ENCODE measurements at regions not wholly inside any gene's neighbourhood (a gene's known extent, or its start where the extent isn't known, plus 50 kb on each side); places are given as distances from the start of the nearest gene placed in this dataset.
"Not testable (repeated sequence)": the region's sequence is repeated elsewhere in the genome, so short reads cannot be mapped to it uniquely, and the experiment has no call there.

DNA sequence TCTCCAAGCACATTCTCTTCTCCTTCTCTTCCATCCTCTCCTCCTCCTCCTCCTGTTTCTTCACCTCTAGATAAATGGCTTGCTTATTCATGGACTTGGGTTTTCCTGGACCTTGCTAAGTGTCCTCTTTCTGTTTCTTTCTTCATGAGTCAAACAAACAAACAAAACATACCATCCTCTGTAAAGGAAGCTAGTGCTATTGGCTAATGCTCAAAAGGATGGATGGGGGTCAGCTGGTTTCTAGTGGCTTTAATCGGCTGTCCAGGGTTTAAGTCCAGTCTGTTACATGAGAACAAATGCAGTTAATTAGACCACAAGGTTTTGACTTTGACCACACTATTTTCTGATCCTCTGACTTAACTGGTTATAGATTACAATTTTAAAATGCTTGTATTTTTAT, 83.8 kb upstream of the TSPAN2 start:
- peaks cover 2% of the 10 kb centered on the region for H3K9me3 Mint-ChIP-seq
- no peak overlapping the region for H3K27ac Mint-ChIP-seq
- no peaks in the 10 kb centered on the region for H3K36me3 Mint-ChIP-seq
- H3K4me3 Mint-ChIP-seq: no peak overlapping the region
- no peak for ATAC-seq
- H3K4me1 Mint-ChIP-seq: no peaks in the 10 kb centered on the region
- DNase-seq (ENCODE audit: low spot score in 2 of 2): no peak

DNA sequence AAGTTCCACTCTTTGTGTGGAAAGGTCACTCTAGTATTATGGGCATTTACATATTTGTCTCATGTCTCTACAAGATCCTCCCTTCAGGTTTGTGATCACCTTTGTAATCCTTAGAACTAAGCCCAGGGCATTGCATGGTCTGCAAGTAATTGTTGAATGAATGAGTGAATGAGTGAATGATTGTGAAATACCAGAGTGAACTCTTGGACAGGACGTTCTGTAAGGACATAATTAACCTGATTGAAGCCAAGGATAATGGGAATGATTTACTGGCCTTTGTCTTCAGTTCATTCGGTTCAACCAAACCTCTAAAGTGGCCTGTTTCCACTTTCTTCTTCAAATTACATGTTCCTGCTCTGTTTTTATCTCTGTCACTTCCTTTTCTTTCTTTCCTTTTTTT, 83.0 kb upstream of the TSPAN2 start:
- ATAC-seq: no peak
- peaks cover 2% of the 10 kb centered on the region for H3K9me3 Mint-ChIP-seq
- no peak overlapping the region for H3K4me3 Mint-ChIP-seq
- no peak for DNase-seq (ENCODE audit: low spot score in 2 of 2)
- H3K27ac Mint-ChIP-seq: no peak overlapping the region
- H3K36me3 Mint-ChIP-seq: no peaks in the 10 kb centered on the region
- no peaks in the 10 kb centered on the region for H3K4me1 Mint-ChIP-seq

DNA sequence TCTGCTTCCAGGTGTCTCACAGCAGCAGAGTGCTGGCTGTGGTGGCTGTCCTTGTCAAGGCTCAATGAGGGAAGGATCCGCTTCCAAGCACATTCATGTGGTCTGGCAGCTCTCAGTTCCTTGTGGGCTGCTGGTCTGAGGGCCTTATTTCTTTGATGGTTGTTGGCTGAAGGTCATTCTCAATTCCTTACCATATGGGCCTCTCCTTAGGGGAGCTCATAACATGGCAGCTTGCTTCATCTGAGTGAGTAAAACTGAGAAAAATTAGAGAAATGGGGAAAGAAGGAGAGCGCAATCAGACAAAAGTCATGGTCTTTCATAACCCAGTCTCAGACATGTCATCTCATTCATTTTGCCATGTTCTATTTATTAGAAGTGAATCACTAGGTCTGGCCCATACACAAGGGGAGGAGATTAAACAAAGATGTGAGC, 81.7 kb upstream of the TSPAN2 start:
- Mint-ChIP-seq H3K4me3 (no peak overlapping the region), H3K9me3 (peaks cover 2% of the 10 kb centered on the region), H3K27ac (no peak overlapping the region), H3K36me3 (no peaks in the 10 kb centered on the region), H3K4me1 (no peaks in the 10 kb centered on the region)
- no peak for DNase-seq (ENCODE audit: low spot score in 2 of 2)
- no peak for ATAC-seq

DNA sequence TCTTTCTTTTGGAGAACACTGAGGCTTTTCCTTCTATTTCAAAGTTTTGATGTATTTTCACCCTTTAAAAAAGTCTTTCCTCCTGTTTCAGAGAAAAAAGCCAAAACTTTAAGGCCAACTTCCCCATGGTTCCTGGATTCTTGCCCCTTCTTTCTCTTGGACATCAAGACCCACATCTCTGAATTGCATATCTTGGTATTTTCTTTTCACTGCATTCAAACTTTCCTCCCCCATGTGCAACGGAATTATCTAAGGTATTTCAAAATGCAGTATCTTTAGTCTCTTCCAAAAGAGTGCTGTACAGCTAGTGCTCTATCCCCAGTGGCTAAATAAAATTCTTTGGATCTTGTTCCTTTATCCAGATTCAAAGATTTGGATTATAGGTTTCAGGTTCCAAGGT, 81.1 kb upstream of the TSPAN2 start:
- peaks cover 2% of the 10 kb centered on the region for H3K9me3 Mint-ChIP-seq
- no peak for ATAC-seq
- no peak overlapping the region for H3K27ac Mint-ChIP-seq
- no peaks in the 10 kb centered on the region for H3K4me1 Mint-ChIP-seq
- no peak overlapping the region for H3K4me3 Mint-ChIP-seq
- H3K36me3 Mint-ChIP-seq: no peaks in the 10 kb centered on the region
- DNase-seq (ENCODE audit: low spot score in 2 of 2): no peak

DNA sequence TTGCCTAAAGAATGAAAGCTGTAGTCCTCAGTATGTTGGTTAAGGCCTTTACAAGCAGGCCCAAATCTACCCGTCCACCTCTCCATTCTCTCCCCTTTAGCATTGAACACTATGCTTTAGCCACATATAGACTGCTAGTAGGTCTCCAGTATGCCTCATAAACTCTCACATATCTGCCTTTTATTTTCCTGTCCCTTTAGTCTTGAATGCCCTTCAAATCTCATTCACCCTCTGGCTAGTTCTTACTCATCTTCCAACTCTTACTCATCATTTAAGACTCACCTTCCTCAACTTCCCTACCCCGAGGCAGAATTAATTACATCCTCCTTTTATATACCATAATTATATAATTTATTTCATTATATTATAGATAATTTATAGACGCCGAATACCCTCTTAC, 78.7 kb upstream of the TSPAN2 start:
- Mint-ChIP-seq H3K27ac (no peak overlapping the region), H3K4me3 (no peak overlapping the region), H3K4me1 (peaks cover 6% of the 10 kb centered on the region), H3K9me3 (no peaks in the 10 kb centered on the region), H3K36me3 (no peaks in the 10 kb centered on the region)
- DNase-seq (ENCODE audit: low spot score in 2 of 2): no peak
- no peak for ATAC-seq

DNA sequence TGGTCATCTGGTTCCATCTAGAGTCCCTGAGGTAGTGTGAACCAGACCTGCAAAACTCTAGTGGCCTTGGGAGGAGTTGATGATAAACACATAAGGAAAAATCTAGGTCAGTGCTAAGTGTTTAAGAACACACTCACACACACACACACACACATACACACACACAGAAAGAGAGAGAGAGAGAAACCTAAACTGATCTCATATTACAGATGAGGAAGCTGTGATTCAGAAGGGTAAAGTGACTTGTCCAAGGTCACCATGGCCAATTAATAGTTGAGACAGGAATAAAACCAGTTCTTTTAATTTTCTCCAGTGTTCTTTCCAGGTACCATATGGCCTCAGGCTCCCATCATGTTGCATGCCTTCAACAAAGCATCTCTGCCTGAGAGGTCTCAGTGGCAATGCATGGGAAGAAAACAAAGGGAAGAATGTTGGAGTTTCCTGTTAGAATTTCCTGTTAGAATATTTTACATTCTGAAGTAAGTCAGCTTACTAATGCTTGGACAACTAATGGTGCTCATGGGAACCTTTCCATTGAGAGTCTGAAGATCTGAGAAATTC, 77.3 kb upstream of the TSPAN2 start:
- H3K4me1 Mint-ChIP-seq: peaks cover 6% of the 10 kb centered on the region
- DNase-seq (ENCODE audit: low spot score in 2 of 2) (no peak), ATAC-seq (no peak)
- no peaks in the 10 kb centered on the region for H3K36me3 Mint-ChIP-seq
- H3K4me3 Mint-ChIP-seq: no peak overlapping the region
- no peaks in the 10 kb centered on the region for H3K9me3 Mint-ChIP-seq
- H3K27ac Mint-ChIP-seq: no peak overlapping the region

DNA sequence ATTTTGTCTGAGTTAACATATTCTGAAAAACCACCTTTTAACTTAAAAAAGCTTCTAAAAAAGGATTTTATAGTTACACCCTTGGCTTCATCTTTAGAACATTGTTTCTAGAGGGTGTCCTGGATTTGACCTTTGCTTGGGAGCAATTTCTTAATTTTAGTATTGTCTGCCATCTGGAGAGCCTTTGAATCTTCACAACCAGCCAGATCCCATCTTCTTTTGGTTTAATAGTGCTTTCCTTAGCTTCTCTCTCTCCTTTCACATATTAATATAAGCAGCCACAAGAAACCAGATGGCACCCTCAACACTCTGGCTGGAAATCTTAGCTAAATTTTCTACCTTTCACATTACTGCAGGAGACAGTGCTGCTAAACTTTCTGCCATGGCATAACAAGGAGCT, 76.5 kb upstream of the TSPAN2 start:
- DNase-seq (ENCODE audit: low spot score in 2 of 2): no peak

DNA sequence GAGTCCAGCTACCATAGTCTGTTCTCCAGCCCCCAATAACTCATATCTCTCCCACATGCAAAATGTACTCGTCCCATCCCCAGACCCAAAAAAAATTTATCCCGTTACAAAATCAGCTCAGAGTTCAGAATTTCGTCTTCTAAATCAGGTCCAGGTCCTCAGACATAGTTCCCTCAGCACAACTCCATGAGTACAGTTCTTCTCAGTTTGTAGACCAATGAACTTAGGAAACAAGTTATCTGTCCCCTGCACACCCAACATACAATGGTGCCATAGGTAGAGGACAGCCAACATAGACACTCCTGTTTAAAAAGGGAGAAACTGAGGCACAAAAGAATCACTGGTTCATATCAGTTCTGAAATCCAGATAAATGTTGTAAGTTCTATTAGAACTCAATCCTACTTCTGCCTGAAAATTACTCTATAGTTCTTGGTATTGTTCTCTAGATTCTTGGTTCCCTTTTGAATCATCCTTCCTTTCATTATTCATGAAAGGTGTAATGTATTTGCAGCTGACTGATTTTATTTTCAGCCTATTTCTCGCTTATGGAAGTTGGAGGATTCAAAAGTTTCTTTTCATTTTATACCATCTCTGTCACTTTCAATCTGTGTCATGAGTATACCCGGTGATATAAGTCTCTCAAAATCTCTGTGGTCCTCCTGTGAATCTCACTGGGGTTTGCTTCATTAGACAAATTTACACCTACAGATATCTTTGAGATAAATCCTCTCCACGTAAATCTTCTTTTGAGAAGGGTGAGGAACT, 75.8 kb upstream of the TSPAN2 start:
- Mint-ChIP-seq H3K36me3 (no peaks in the 10 kb centered on the region), H3K4me3 (no peak overlapping the region), H3K27ac (no peak overlapping the region), H3K4me1 (peaks cover 6% of the 10 kb centered on the region), H3K9me3 (no peaks in the 10 kb centered on the region)
- no peak for DNase-seq (ENCODE audit: low spot score in 2 of 2)
- ATAC-seq: peak; percentile 75

More for the DNA sequence above, 76.5 kb upstream of the TSPAN2 start:
- Mint-ChIP-seq H3K4me1 (peaks cover 6% of the 10 kb centered on the region), H3K27ac (no peak overlapping the region), H3K36me3 (no peaks in the 10 kb centered on the region), H3K4me3 (no peak overlapping the region), H3K9me3 (no peaks in the 10 kb centered on the region)
- ATAC-seq: no peak

DNA sequence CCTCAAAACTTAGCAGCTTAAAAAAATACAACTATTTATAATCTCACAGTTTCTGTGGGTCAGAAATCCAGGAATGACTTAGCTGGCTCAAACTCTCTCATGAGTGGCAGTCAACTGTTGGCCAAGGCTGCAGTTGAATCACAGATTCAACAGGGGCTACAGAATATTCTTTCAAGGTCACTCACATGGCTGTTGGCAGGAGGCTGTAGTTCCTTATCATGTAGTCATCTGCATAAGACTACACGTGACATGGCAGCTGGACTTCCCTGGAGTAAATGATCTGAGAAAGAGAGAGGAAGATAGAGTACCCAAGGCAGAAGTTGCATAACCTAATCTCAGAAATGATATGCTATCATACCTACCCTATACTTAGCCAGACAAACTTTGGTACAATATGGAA, 75.2 kb upstream of the TSPAN2 start:
- Mint-ChIP-seq H3K4me1 (peaks cover 6% of the 10 kb centered on the region), H3K9me3 (no peaks in the 10 kb centered on the region), H3K36me3 (no peaks in the 10 kb centered on the region), H3K4me3 (no peak overlapping the region), H3K27ac (no peak overlapping the region)
- DNase-seq (ENCODE audit: low spot score in 2 of 2) (no peak), ATAC-seq (no peak)

DNA sequence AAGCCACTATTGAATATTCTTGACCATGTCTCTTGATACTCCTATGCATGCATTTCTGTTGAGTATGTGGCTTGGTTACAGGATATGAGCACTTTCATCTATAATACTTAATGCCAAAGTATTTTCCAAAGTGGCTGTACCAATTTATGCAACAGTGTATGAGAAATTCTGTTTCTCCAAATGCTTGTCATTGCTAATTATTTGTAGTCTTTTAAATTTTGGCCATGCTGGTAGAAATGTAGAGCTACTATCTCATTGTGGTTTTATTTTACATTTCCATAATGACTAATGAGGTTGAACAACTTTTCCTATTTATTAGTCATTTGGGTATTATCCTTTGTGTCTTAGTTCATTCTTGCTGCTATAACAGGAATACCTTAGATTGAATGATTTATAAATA, 71.4 kb upstream of the TSPAN2 start:
- H3K4me1 Mint-ChIP-seq: peaks cover 6% of the 10 kb centered on the region
- no peaks in the 10 kb centered on the region for H3K36me3 Mint-ChIP-seq

DNA sequence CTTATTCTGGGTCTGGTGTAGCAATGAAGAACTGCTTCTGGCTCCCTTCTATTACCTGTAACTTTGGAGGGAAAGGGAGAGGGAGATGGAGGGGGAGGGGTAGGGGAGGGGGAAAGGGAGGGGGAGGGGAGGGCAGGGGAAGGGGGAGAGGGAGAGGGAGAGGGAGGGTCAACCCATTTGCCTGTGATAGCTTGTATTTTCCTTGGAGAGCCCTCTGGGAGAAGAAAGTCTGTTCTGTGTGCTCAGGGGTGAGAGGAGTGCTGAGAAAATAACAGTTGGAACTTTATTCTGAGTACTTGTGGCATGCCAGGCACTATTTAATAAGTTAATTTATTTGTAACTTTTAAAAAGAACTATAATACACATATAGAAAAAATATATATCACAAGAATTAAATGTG, 70.7 kb upstream of the TSPAN2 start:
- DNase-seq (ENCODE audit: low spot score in 2 of 2) (no peak), ATAC-seq (no peak)
- no peak overlapping the region for H3K4me3 Mint-ChIP-seq
- no peaks in the 10 kb centered on the region for H3K36me3 Mint-ChIP-seq
- H3K9me3 Mint-ChIP-seq: no peaks in the 10 kb centered on the region
- peaks cover 2% of the 10 kb centered on the region for H3K4me1 Mint-ChIP-seq
- no peak overlapping the region for H3K27ac Mint-ChIP-seq

More for the DNA sequence above, 71.4 kb upstream of the TSPAN2 start:
- Mint-ChIP-seq H3K27ac (no peak overlapping the region), H3K9me3 (no peaks in the 10 kb centered on the region), H3K4me3 (no peak overlapping the region)
- DNase-seq (ENCODE audit: low spot score in 2 of 2): no peak
- no peak for ATAC-seq

DNA sequence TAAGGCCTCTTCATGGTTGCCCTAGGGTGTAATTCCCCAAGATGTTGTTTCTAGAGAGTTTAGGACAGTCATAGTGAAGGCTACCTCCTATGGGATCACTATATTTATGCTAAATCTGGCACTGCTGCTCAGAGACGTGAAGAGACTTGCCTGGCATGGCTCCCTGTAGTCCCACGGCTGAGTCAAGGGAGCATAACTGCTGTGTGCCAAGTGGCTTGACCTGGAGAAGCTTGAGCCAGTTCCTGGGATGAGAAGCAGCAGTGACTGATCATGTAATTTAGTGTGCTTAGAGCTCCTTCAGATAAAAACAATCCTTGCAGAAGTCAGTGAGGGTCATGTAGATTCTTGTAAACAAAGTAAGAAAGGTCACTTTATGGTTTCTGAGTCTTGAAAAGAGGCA, 68.9 kb upstream of the TSPAN2 start:
- no peak overlapping the region for H3K27ac Mint-ChIP-seq
- no peak for ATAC-seq
- DNase-seq (ENCODE audit: low spot score in 2 of 2): no peak
- H3K4me3 Mint-ChIP-seq: no peak overlapping the region
- H3K36me3 Mint-ChIP-seq: no peaks in the 10 kb centered on the region
- H3K9me3 Mint-ChIP-seq: no peaks in the 10 kb centered on the region
- H3K4me1 Mint-ChIP-seq: no peaks in the 10 kb centered on the region

DNA sequence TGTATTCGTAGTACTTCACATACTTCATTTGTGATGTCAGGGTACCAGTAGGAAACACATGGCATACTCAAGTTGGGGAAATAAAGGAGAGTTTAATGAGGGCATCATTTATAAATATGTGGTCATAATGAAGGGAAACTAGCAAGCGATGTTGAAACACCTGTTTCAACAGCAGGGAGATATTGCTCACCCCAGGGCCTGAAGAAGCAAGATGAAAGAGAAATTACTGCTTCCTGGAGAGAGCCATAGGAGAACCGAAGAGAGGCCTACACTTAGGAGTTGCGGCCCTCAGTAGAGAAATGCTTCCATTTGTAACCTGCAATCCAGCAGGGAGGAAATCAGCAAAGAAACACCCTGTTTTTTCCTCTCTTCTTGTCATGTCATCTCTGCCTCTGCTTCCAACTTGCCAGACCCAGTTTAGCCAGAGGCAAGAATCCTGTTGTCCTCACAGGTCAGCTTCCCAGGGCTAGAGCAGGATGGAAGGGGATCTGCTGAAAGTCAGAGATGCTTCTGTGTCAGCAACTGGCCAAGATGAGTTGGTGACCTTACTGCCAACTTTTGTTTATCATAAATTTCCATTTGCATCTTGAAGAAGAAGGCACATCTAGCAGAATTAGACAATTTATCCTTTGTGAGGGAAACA, 67.6 kb upstream of the TSPAN2 start:
- no peaks in the 10 kb centered on the region for H3K4me1 Mint-ChIP-seq
- no peak for ATAC-seq
- H3K9me3 Mint-ChIP-seq: no peaks in the 10 kb centered on the region
- no peak overlapping the region for H3K27ac Mint-ChIP-seq
- no peak overlapping the region for H3K4me3 Mint-ChIP-seq
- DNase-seq (ENCODE audit: low spot score in 2 of 2): no peak
- H3K36me3 Mint-ChIP-seq: no peaks in the 10 kb centered on the region

DNA sequence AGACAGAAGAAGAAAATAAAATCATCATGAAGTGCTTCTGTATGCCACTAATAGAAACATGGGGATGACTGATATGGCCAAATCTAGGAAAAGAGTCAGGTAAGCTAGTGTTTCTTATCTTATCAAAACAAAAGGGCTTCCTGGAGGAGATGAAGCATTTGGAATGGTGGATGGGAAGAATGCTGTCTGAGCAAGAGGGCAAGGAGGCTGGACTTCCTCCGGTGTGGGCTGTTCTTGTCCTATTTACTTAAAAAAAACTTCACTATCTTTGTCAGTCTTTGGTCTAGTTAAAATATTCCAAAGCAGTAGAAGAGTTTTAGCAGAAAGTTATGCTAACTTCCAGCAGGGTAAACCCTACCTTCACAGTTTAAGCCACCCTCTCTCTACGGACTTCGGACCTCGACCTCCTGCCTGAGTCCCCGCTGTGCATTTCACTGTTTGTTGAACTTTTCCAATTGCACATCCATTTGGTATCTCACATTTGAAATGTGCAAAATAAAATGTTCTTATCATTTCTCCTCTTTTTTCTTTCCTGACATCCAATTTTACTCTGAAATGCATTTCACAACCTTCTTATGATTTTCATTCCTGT, 64.8 kb upstream of the TSPAN2 start:
- H3K4me1 Mint-ChIP-seq: no peaks in the 10 kb centered on the region
- H3K9me3 Mint-ChIP-seq: no peaks in the 10 kb centered on the region
- no peak overlapping the region for H3K27ac Mint-ChIP-seq
- no peak for DNase-seq (ENCODE audit: low spot score in 2 of 2)
- no peak overlapping the region for H3K4me3 Mint-ChIP-seq
- no peak for ATAC-seq
- no peaks in the 10 kb centered on the region for H3K36me3 Mint-ChIP-seq

DNA sequence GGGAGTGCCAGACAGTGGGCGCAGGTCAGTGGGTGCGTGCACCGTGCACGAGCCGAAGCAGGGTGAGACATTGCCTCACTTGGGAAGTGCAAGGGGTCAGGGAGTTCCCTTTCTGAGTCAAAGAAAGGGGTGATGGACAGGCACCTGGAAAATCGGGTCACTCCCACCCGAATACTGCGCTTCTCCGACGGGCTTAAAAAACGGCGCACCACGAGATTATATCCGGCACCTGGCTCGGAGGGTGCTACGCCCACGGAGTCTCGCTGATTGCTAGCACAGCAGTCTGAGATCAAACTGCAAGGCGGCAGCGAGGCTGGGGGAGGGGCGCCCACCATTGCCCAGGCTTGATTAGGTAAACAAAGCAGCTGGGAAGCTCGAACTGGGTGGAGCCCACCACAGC, 58.6 kb upstream of the TSPAN2 start:
- H3K27ac Mint-ChIP-seq; H3K36me3 Mint-ChIP-seq; ATAC-seq; H3K9me3 Mint-ChIP-seq; H3K4me1 Mint-ChIP-seq; DNase-seq (ENCODE audit: low spot score in 2 of 2): not testable (repeated sequence)
- peak overlapping the region; percentile 30 for H3K4me3 Mint-ChIP-seq

DNA sequence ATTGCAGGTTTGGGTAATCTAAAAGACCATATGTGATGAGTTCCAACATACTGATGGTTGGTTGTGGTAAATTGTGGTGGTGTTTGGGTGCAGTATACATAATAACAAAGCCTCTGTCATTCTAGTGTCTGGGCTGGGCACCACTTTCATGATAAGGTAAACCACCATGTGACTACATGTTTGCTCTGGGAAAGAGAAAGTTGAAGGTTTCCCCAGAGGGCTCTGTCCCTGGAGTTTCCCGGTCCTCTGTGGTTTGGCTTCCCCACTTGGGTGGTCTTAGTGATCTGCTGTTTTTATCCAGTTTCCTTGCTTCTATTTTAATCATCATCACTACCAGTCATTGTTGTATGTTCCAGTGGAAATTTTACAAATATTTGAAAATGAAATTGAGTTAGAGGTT, 55.9 kb upstream of the TSPAN2 start:
- ATAC-seq: no peak
- peaks cover 6% of the 10 kb centered on the region for H3K4me1 Mint-ChIP-seq
- H3K9me3 Mint-ChIP-seq: no peaks in the 10 kb centered on the region
- no peak for DNase-seq (ENCODE audit: low spot score in 2 of 2)
- H3K36me3 Mint-ChIP-seq: no peaks in the 10 kb centered on the region
- no peak overlapping the region for H3K4me3 Mint-ChIP-seq
- no peak overlapping the region for H3K27ac Mint-ChIP-seq
